Stimulated activated CD8-positive, alpha-beta memory T cell treated with anti-CD3 and anti-CD28 coated beads, Interleukin-15, amount 100 ng/mL, for 48 hours (primary cell): ENCODE measurements at regions not wholly inside any gene's neighbourhood (a gene's known extent, or its start where the extent isn't known, plus 50 kb on each side); places are given as distances from the start of the nearest gene placed in this dataset.
"Not testable (repeated sequence)": the region's sequence is repeated elsewhere in the genome, so short reads cannot be mapped to it uniquely, and the experiment has no call there.

Experiments
- DNase-seq, 2 donors: peaks; one replicate each; pipeline ENCODE4 v3.0.0-alpha.2; 2020; ENCODE audit warnings: low read depth in 2 of 2

- DNase-seq, result not testable (repeated sequence)
Observed at GRCh38 chr22:47405222-47405621, 642.8 kb downstream of the TBC1D22A start.

GRCh38 chr22:47402876-47403525 lies 640.6 kb downstream of the TBC1D22A start:
- DNase-seq, result no peak

GRCh38 chr22:47401976-47402770 lies 639.7 kb downstream of the TBC1D22A start:
- no peak for DNase-seq

- DNase-seq, result no peak
Observed at GRCh38 chr22:47401592-47401898, 639.1 kb downstream of the TBC1D22A start.

- no peak for DNase-seq
Observed at GRCh38 chr22:47400701-47401591, 638.5 kb downstream of the TBC1D22A start.

GRCh38 chr22:47400131-47400530 lies 637.7 kb downstream of the TBC1D22A start:
- not testable (repeated sequence) for DNase-seq

- DNase-seq, result no peak
Observed at GRCh38 chr22:47398921-47399790, 636.7 kb downstream of the TBC1D22A start.

- DNase-seq, result no peak
Observed at GRCh38 chr22:47398491-47398890, 636.0 kb downstream of the TBC1D22A start.

GRCh38 chr22:47397673-47398072 lies 635.2 kb downstream of the TBC1D22A start:
- no peak for DNase-seq

GRCh38 chr22:47396515-47396914 lies 634.1 kb downstream of the TBC1D22A start:
- no peak for DNase-seq

GRCh38 chr22:47396105-47396504 lies 633.7 kb downstream of the TBC1D22A start:
- no peak for DNase-seq

- DNase-seq, result no peak
Observed at GRCh38 chr22:47395481-47395880, 633.0 kb downstream of the TBC1D22A start.

- no peak for DNase-seq
Observed at GRCh38 chr22:47394504-47395440, 632.3 kb downstream of the TBC1D22A start.

GRCh38 chr22:47393191-47393590 lies 630.7 kb downstream of the TBC1D22A start:
- no peak for DNase-seq

- DNase-seq, result no peak
Observed at GRCh38 chr22:47392729-47393128, 630.3 kb downstream of the TBC1D22A start.

- no peak for DNase-seq
Observed at GRCh38 chr22:47392054-47392347, 629.6 kb downstream of the TBC1D22A start.

- no peak for DNase-seq
Observed at GRCh38 chr22:47391169-47392053, 629.0 kb downstream of the TBC1D22A start.

GRCh38 chr22:47390026-47390970 lies 627.8 kb downstream of the TBC1D22A start:
- no peak for DNase-seq
